ENCODE measurements at regions not wholly inside any gene's neighbourhood (a gene's known extent, or its start where the extent isn't known, plus 50 kb on each side); places are given as distances from the start of the nearest gene placed in this dataset.

GRCh38 chr2:128501006-128501690 lies 182.5 kb upstream of the HS6ST1 start:
- no peak for TF ChIP-seq POLR2AphosphoS5 (IDR thresholded peaks at IDR 0.05; ENCODE audit: low read depth)
- no peak for TF ChIP-seq GABPA (IDR thresholded peaks at IDR 0.05; ENCODE audit: low read depth)
- TF ChIP-seq, protein P1, sequence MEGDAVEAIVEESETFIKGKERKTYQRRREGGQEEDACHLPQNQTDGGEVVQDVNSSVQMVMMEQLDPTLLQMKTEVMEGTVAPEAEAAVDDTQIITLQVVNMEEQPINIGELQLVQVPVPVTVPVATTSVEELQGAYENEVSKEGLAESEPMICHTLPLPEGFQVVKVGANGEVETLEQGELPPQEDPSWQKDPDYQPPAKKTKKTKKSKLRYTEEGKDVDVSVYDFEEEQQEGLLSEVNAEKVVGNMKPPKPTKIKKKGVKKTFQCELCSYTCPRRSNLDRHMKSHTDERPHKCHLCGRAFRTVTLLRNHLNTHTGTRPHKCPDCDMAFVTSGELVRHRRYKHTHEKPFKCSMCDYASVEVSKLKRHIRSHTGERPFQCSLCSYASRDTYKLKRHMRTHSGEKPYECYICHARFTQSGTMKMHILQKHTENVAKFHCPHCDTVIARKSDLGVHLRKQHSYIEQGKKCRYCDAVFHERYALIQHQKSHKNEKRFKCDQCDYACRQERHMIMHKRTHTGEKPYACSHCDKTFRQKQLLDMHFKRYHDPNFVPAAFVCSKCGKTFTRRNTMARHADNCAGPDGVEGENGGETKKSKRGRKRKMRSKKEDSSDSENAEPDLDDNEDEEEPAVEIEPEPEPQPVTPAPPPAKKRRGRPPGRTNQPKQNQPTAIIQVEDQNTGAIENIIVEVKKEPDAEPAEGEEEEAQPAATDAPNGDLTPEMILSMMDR (IDR thresholded peaks at IDR 0.05; ENCODE audit: insufficient read depth, low read length) = no peak

Data from HL-60 (cell line).